SIG-M5 treated with dmso at 0.1 percent for 504 hours (cell line): ENCODE measurements at regions not wholly inside any gene's neighbourhood (a gene's known extent, or its start where the extent isn't known, plus 50 kb on each side); places are given as distances from the start of the nearest gene placed in this dataset.
"Not testable (repeated sequence)": the region's sequence is repeated elsewhere in the genome, so short reads cannot be mapped to it uniquely, and the experiment has no call there.

Experiments
- DNase-seq: peaks from one replicate; lab custom pipeline; 2025; ENCODE audit not compliant: unreplicated experiment; lab: John Stamatoyannopoulos, UW

- DNase-seq = no peak
These were observed 189.4 kb downstream of the WNT5A start for GRCh38 chr3:55297706-55298105.

- DNase-seq = no peak
These were observed 189.9 kb downstream of the WNT5A start for GRCh38 chr3:55297245-55297644.

DNA sequence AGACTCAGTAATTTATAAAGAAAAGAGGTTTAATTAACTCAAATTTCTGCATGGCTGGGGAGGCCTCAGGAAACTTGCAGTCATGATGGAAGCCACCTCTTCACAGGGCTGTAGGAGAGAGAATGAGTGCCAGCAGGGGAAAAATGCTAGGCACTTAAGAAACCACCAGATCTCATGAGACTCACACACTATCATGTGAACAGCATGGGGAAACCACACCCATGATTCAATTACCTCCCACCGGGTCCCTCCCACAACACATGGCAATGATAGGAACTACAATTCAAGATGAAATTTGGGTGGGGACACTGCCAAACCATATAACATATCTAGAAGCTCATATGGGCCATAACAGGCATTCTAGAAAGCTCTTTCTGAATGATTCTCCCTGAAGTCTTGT is 190.3 kb downstream of the WNT5A start:
- no peak for DNase-seq

DNA sequence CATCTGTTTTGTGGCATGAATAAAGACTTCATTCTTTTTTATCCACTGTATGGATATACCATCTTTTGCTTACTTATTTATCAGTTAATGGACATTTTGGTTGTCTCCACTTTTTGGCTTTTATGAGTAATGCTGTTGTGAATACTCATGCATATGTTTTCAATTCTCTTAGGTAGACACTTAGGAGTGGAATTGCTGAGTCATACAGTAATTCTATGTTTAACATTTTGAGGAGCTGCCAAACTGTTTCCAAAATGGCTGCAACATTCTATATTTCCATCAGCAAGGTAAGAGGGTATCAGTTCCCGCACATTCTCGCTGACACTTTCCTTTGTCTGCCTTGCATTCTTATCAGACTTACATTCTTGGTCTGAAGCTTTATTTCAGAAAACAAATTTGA is 191.1 kb downstream of the WNT5A start:
- no peak for DNase-seq

DNA sequence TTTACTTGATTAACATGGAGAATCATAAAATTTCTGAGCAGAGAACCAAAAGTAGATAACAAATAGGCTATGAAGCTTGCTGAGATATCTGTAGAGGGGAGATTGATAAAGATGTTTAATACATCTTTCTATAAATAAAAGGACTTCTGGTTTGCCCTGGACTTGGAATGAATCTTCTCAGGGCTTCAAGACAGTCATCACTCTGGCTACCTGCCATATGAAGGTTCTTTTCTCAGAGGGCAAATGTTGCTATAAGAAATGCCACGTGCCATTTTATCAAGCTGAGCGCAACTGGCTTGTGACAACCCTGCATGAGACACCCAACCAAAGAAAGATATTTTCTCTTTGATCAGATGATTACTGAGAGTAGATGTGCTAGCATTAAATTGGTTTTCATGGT is 192.5 kb downstream of the WNT5A start:
- no peak for DNase-seq

DNA sequence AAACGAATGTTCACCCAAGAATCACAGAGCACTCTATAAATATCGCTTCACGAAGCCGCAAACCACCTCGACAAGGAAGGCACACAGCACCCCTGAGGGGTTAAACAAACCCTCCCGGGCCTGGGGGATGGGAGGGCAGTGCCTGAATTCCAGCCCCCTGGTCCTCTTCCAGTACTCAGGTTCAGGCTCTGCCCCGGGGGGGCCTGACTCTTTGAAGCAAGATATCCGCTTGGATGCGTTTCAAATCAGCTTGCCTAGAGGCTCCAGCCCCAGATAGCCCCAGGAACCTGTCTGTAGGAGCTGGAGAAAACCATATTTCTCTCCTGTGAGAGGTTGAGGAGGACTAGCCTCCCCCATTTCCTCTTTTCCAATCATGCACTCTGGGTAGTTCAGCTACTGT is 194.7 kb downstream of the WNT5A start:
- DNase-seq = no peak

DNA sequence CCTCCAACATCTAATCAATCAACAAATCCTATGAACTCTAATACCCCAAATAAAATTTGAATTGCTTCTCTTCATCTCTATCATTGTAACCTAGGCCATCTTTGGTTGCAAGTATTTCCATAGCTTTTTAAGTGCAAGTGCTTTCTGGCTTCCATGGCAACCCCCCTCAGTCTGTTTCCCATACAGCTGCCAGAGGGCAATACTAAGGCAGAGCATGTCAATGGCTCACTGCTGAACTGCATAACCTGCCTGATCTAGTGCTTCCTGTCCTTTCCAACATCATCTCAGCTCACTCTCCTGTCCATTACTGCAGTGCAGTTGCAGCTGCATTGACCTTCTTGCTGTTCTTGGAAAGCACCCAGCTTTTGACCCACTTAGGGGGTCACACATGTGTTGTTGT is 198.4 kb downstream of the WNT5A start:
- no peak for DNase-seq

DNA sequence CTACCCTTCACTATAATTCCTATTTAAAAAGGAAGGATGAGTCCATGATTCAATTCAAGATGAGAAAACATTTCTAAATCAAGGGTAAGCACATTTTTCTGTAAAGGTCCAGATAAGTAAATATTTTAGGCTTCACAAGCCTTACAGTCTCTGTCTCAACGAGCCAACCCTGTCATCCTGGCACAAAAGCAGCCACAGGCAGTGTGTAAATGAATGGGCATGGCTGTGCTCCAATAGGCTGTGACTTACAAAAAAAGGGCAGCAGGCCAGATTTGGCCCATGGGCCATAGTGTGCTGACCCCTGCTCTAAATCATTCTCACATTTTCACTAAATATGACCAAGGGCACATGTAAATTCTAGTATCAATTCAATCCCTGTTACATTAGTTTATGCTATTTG is 200.4 kb downstream of the WNT5A start:
- no peak for DNase-seq

DNA sequence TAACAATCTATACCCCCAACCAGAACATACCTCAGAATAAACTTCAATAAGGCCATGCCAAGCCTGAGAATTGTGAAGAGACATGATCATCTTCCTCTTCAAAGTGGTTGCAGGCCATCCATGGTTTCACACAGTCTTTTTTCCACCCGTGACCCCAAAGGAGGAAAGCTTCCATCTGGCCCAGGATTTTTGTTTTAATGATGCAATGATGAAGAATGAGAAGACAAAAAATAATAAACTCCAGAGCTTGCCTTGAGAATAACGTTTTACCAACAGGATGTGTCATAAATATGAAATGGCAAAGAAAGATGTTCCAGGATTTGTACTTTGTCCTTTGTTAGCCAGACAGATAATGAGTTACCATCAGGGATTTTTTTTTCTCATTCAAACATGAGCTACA is 201.9 kb downstream of the WNT5A start:
- no peak for DNase-seq

DNA sequence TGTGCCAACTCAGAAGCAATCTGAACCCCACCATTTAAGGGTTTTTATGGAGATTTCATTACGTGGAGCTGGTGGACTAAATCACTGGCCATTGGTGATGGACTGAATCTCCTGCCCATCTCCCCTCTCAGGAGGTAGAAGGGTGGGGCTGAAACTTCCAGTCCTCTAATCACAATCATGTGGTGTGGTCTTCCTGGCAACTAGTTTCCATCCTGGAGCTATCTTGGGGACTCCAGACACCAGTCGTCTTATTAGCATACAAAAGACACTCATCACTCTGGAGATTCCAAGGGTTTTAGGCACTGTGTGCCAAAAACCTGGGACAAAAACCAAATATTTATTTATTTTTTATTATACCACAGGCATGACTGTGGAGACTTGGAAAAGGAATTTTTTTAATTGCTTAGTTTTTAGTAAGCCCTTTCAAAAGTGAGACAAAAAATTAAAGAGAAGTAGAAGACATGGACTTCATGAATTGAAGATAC is 203.6 kb downstream of the WNT5A start:
- DNase-seq = no peak

DNA sequence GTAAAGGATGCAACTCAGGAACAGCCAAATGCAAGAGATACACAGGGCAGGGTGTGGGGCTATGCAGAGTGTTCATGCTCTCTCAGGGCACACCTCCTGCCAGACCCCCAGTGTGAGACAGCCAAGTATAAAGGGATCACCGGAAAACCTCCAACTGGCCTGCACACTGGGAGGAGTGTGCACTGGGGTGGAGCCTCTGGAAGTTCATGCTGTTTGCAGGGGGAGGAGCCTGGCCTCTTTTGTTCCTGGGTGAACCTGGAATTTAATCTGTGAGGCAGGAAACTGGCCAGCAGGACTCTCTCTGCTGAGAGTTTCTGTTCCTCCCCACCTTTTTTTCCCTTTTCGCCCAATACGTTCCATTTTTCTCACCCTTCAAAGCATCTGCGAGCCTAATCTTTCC is 204.1 kb downstream of the WNT5A start:
- DNase-seq = no peak

DNA sequence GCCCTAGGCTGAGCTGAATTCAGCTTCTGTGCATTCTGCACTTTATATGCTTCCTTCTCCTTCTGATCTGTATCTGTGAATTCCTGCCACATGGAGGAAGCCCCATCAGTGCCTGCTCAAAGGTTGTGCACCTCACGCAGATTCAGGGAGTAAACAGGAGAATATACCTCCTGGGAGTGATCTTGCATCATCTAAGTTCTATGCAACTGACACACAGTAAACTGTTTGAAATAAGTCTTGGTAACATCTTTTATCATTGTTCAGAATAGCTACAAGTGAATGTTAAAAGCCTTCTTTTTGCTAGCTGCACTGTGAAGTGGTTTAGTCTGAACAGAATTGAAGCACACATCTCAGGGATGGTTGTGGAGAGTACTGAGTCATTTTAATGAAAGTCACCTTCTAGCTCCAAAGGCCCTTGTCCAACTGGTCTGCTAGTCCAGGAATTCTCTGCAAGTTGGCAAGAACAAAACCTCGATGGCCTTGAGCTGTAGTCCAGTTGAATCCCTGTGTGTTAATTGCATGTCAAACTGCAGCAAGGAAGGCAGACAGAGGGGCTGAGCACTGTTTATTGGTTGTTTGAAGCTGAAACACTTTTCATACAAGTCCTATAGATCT is 215.0 kb downstream of the WNT5A start:
- no peak for DNase-seq

GRCh38 chr3:55271549-55271948 is 215.6 kb downstream of the WNT5A start:
- DNase-seq = no peak

- no peak for DNase-seq
These were observed 216.1 kb downstream of the WNT5A start for GRCh38 chr3:55270976-55271375.

GRCh38 chr3:55269636-55270035 is 217.5 kb downstream of the WNT5A start:
- no peak for DNase-seq

GRCh38 chr3:55269096-55269495 is 218.0 kb downstream of the WNT5A start:
- no peak for DNase-seq

- DNase-seq = no peak
These were observed 219.7 kb downstream of the WNT5A start for GRCh38 chr3:55267206-55267930.

DNA sequence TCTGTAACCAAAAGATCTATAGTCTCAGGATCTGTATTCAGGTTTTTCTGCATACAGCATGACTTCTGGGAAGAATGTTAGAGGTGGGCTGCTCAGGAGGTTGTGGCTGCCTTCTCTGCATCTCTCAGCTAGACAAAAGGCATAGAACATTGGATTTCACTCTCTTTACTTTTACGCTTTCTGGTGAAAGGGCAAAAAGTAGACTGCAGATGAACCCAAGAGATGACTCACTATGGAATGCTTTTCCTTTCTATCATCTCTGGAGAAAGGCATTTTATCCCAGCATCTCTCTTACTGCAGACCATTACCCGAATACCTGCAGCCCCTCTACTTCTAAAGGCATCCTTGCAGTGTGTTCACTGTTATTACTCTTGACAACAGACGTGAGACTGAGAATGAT is 222.2 kb downstream of the WNT5A start:
- DNase-seq = no peak

GRCh38 chr3:55252921-55253320 is 234.2 kb downstream of the WNT5A start:
- DNase-seq = no peak

DNA sequence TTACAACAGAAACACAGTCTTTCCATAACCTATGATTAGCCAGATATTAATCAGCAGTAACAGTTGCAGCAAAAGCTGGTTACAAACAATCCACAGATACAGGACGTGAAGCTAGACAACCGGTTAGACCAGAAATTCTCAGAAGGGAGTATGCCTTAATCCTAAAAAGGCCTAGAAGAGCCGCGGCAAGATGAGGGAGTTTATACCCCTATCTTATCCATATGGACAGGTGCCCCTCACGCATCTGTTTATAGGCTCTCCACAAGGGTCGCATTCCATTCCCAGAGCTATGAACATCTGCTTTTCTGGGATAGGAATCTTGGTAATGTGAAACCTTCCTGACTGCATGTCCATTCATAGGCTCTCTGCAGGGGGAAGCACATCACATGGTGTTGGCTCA is 237.9 kb downstream of the WNT5A start:
- not testable (repeated sequence) for DNase-seq

- no peak for DNase-seq
These were observed 239.4 kb downstream of the WNT5A start for GRCh38 chr3:55247666-55248065.

DNA sequence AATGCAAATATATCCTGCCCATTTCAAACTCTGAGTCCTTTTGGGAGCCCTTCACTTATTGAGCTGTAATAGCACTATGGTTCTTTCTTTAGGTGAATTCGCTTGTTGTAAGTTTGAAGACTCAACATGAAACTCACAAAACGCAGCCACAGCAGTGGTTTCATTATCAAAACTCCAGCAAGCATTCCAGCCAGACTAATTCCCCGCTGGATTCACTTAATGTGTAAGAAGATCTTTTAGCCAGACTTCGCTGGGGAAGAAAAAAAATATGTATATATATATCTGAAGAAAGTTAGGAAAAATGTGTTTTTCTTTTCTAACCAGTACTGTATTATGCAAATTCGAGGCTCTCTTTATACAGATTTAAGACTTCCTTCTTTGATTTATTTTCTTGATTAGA is 241.1 kb downstream of the WNT5A start:
- DNase-seq = no peak

DNA sequence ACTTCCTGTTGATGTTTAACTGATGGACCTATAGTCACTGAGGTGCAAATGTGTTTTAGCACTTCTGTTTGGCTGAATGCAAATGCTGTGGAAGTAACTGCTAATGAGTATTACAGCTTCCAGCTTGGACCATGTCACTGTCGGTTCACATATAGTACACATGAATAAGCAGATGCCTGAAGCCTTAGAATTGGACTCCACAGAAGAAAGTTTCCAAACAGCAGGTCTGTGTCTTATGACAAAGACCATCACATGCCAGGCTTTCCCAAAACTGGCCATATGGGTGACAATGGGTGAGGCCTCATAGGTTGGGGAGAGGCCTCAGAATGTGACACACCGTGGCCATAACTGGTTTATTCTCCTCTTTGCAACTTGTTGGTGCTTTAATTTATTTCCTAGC is 241.8 kb downstream of the WNT5A start:
- no peak for DNase-seq
